GM13976 (cell line): ENCODE measurements at regions not wholly inside any gene's neighbourhood (a gene's known extent, or its start where the extent isn't known, plus 50 kb on each side); places are given as distances from the start of the nearest gene placed in this dataset.

ENCODE experiments used
- DNase-seq: peaks from one replicate; pipeline ENCODE4 v3.0.0; 2012; ENCODE audit warnings: low spot score
- CTCF ChIP-seq: IDR thresholded peaks from 2 replicates; pipeline ENCODE4 v1.5.1; 2012; ENCODE audit warnings: borderline replicate concordance, mild to moderate bottlenecking; ENCODE audit not compliant: insufficient read depth; ENCODE audit errors: extremely low read depth, missing control alignments, control extremely low read depth
- in situ Hi-C: fragments of 300-500 bp; cut with MboI; formaldehyde crosslinking; loops from one replicate; pipeline ENCODE4 v1.12.0; 2022; ENCODE audit warnings: low sequenced_read_pairs, mixed read lengths, inconsistent platforms; ENCODE audit not compliant: unreplicated experiment

GRCh38 chr12:123056709-123057108 lies 76.2 kb downstream of the ARL6IP4 start:
- no peak for TF ChIP-seq CTCF
- DNase-seq = no peak
- in situ Hi-C loops = no loop called here

GRCh38 chr12:123056053-123056452 lies 75.6 kb downstream of the ARL6IP4 start:
- TF ChIP-seq CTCF = no peak
- in situ Hi-C loops = no loop called here
- DNase-seq = no peak

GRCh38 chr12:123055281-123055766 lies 74.8 kb downstream of the ARL6IP4 start:
- in situ Hi-C loops = no loop called here
- no peak for TF ChIP-seq CTCF

GRCh38 chr12:123054371-123054770 lies 73.9 kb downstream of the ARL6IP4 start:
- in situ Hi-C loops = no loop called here
- no peak for DNase-seq
- no peak for TF ChIP-seq CTCF

More at GRCh38 chr12:123055281-123055766, 74.8 kb downstream of the ARL6IP4 start:
- DNase-seq = no peak

GRCh38 chr12:123051556-123051955 lies 71.1 kb downstream of the ARL6IP4 start:
- in situ Hi-C loops = no loop called here
- DNase-seq = no peak
- TF ChIP-seq CTCF = no peak

GRCh38 chr12:123050913-123051312 lies 70.4 kb downstream of the ARL6IP4 start:
- TF ChIP-seq CTCF = no peak
- in situ Hi-C loops = no loop called here
- no peak for DNase-seq
